VCaP (cell line): ENCODE measurements at regions not wholly inside any gene's neighbourhood (a gene's known extent, or its start where the extent isn't known, plus 50 kb on each side); places are given as distances from the start of the nearest gene placed in this dataset.

Experiments
- H3K27ac ChIP-seq: fragments of 450-650 bp; 2 replicates; pipeline ENCODE4 v1.5.1; 2017
- TF ChIP-seq, protein P1 (sequence below): fragments of 450-650 bp; conservative IDR thresholded peaks from 2 replicates; pipeline ENCODE4 v1.5.1; 2017; ENCODE audit warnings: mild to moderate bottlenecking, moderate library complexity

- no peak overlapping the region for H3K27ac ChIP-seq
- TF ChIP-seq, protein P1, sequence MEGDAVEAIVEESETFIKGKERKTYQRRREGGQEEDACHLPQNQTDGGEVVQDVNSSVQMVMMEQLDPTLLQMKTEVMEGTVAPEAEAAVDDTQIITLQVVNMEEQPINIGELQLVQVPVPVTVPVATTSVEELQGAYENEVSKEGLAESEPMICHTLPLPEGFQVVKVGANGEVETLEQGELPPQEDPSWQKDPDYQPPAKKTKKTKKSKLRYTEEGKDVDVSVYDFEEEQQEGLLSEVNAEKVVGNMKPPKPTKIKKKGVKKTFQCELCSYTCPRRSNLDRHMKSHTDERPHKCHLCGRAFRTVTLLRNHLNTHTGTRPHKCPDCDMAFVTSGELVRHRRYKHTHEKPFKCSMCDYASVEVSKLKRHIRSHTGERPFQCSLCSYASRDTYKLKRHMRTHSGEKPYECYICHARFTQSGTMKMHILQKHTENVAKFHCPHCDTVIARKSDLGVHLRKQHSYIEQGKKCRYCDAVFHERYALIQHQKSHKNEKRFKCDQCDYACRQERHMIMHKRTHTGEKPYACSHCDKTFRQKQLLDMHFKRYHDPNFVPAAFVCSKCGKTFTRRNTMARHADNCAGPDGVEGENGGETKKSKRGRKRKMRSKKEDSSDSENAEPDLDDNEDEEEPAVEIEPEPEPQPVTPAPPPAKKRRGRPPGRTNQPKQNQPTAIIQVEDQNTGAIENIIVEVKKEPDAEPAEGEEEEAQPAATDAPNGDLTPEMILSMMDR, result no peak
Observed at GRCh38 chr11:80617156-80617555, 1176.3 kb upstream of the TENM4 start.

DNA sequence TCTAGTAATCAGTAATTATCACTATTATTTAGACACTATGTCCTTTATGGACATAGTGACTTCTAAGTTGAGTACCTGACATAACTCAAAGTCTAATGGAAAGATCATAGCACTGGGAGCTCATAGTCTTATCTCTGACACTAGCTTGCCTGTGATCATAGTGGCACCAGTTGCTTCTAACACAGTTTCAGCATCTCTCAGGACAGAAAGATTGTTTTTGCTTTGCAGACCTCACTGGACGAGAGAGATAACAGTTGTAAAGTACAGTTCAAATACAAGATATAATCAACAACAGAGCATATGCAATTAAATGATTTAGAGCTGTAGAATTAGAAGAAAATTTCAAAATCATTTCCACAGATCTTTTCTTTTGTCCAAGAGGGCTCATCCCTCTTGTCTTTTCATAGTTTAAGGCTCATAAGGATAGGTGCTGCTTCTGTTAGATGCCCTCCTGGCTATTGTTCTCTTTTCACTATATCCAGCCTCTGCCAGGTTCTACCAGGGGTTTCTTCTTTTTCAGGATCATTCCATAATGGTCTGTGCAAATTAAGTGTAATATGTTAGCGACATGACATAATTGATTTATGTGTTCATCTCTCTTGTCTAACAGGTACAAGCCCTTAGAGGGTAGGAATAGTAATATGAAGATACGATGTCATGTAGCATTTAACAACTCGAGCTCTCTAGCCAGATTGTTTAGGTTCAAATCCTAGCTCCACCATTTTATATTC, 1175.4 kb upstream of the TENM4 start:
- H3K27ac ChIP-seq, result no peak overlapping the region
- TF ChIP-seq, protein P1, result no peak

- no peak overlapping the region for H3K27ac ChIP-seq
- TF ChIP-seq, protein P1, result no peak
Observed at GRCh38 chr11:80613655-80614054, 1172.8 kb upstream of the TENM4 start.

- TF ChIP-seq, protein P1, result no peak
Observed at GRCh38 chr11:80610516-80610915, 1169.7 kb upstream of the TENM4 start.

DNA sequence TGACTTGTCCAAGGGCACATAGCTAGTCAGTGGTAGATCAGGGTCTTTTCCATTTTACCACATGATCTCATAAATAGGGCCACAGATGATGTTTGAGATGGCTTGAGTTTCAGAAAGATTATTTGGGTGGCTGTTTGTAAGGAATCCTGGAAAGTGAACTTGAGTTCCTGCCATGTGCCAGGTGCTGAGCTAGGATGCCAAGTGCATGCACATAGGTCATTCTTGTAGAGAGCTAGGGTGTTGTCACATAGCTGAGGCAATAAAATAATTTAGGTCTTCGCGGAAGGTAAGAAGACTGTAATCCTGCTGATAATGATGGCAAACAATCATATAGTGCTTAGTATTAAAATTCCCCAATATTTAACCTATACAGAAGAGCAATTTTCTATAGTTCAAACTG, 1162.6 kb upstream of the TENM4 start:
- TF ChIP-seq, protein P1, result no peak
- H3K27ac ChIP-seq, result no peak overlapping the region

More at GRCh38 chr11:80610516-80610915, 1169.7 kb upstream of the TENM4 start:
- no peak overlapping the region for H3K27ac ChIP-seq

- H3K27ac ChIP-seq, result no peak overlapping the region
- TF ChIP-seq, protein P1, result no peak
Observed at GRCh38 chr11:80598905-80599304, 1158.1 kb upstream of the TENM4 start.

GRCh38 chr11:80596291-80596810, 1155.5 kb upstream of the TENM4 start:
- TF ChIP-seq, protein P1, result no peak

More at GRCh38 chr11:80596291-80596810, 1155.5 kb upstream of the TENM4 start:
- no peak overlapping the region for H3K27ac ChIP-seq
